Stimulated activated memory B cell treated with anti-CD40 and anti-IgM and Interleukin-4, amounts not matched to agents 10 μg/mL and 1 μg/mL and 100 μg/mL, for 72 hours (primary cell): ENCODE measurements at regions not wholly inside any gene's neighbourhood (a gene's known extent, or its start where the extent isn't known, plus 50 kb on each side); places are given as distances from the start of the nearest gene placed in this dataset.
A peak's percentile ranks its signal among the peaks of the same experiment; 100 is the strongest.
"Not testable (repeated sequence)": the region's sequence is repeated elsewhere in the genome, so short reads cannot be mapped to it uniquely, and the experiment has no call there.

Experiments used
- ATAC-seq: fragments of 150-1000 bp; cut with Tn5 transposase; 2 replicates; pipeline ENCODE4 v1.10.0; 2021
- H3K27ac Mint-ChIP-seq: one replicate; pipeline ENCODE4 v1.8.0; 2022; ENCODE audit warnings: mild to moderate bottlenecking, mixed read lengths
- H3K27me3 Mint-ChIP-seq: one replicate; pipeline ENCODE4 v1.8.0; 2022; ENCODE audit warnings: mixed read lengths
- H3K36me3 Mint-ChIP-seq: one replicate; pipeline ENCODE4 v1.8.0; 2022; ENCODE audit warnings: mixed read lengths
- H3K4me1 Mint-ChIP-seq: one replicate; pipeline ENCODE4 v1.8.0; 2022; ENCODE audit warnings: mixed read lengths
- H3K4me3 Mint-ChIP-seq: one replicate; pipeline ENCODE4 v1.8.0; 2022; ENCODE audit warnings: mild to moderate bottlenecking, moderate library complexity, mixed read lengths
- H3K9me3 Mint-ChIP-seq: one replicate; pipeline ENCODE4 v1.8.0; 2022; ENCODE audit warnings: mixed read lengths

DNA sequence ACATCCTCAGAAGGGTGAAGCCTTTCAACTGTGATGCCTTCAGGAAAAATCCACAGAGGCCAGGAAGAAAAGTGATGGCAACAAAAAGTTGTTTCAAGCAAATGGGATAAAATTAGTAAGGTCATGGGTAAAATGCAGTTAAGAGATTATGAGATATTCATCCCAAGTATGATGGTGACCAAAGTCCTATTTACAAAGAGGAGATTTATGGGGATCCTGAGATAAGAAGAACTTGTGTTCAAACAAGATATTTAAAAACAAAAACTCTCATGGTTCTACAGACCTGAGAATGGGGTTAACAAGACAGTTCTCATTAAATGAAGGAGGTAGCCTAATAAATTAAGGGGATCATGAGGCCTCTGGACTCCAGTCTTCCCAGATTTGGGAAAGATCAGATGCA is 184.4 kb downstream of the FCRL5 start:
- peaks cover 5% of the 10 kb centered on the region for H3K4me1 Mint-ChIP-seq
- no peaks in the 10 kb centered on the region for H3K9me3 Mint-ChIP-seq
- no peak overlapping the region for H3K4me3 Mint-ChIP-seq
- no peak for ATAC-seq
- no peak overlapping the region for H3K27ac Mint-ChIP-seq
- H3K27me3 Mint-ChIP-seq, result no peaks in the 10 kb centered on the region
- H3K36me3 Mint-ChIP-seq, result no peaks in the 10 kb centered on the region

- Mint-ChIP-seq H3K4me1 (peaks cover 5% of the 10 kb centered on the region), H3K9me3 (no peaks in the 10 kb centered on the region), H3K4me3 (no peak overlapping the region), H3K27me3 (no peaks in the 10 kb centered on the region), H3K36me3 (no peaks in the 10 kb centered on the region), H3K27ac (no peak overlapping the region)
- ATAC-seq, result no peak
These were observed 185.1 kb downstream of the FCRL5 start for GRCh38 chr1:157367091-157367739.

GRCh38 chr1:157364612-157365011 is 187.7 kb downstream of the FCRL5 start:
- Mint-ChIP-seq H3K4me1 (peaks cover 5% of the 10 kb centered on the region), H3K9me3 (no peaks in the 10 kb centered on the region), H3K27me3 (no peaks in the 10 kb centered on the region), H3K4me3 (no peak overlapping the region), H3K27ac (no peak overlapping the region), H3K36me3 (no peaks in the 10 kb centered on the region)
- ATAC-seq, result no peak

GRCh38 chr1:157363660-157364140 is 188.6 kb downstream of the FCRL5 start:
- ATAC-seq, result peak; percentile 78
- no peak overlapping the region for H3K27ac Mint-ChIP-seq
- H3K9me3 Mint-ChIP-seq, result no peaks in the 10 kb centered on the region

DNA sequence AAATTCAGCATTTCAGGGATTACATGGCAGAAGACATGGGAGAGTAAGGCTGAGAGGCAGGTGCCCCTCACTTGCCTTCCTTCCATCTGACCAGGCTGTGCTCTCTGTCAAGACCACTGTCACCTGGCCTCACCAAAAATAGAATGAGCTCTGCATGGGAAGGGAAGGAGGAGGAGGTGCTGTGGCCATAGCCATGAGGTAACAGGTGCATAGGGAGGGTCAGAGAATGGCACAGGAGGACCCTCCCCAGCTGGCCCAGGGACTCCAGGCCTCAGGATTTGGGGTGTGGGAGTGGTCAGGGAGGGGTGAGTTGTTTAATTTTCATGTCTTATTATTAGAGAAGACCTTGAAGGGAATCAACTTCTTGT is 192.3 kb downstream of the FCRL5 start:
- ATAC-seq, result no peak
- Mint-ChIP-seq H3K4me3 (no peak overlapping the region), H3K27ac (no peak overlapping the region), H3K36me3 (no peaks in the 10 kb centered on the region), H3K27me3 (no peaks in the 10 kb centered on the region), H3K4me1 (peaks cover 5% of the 10 kb centered on the region), H3K9me3 (no peaks in the 10 kb centered on the region)

More at GRCh38 chr1:157363660-157364140, 188.6 kb downstream of the FCRL5 start:
- no peaks in the 10 kb centered on the region for H3K36me3 Mint-ChIP-seq
- H3K27me3 Mint-ChIP-seq, result no peaks in the 10 kb centered on the region
- H3K4me1 Mint-ChIP-seq, result peaks cover 5% of the 10 kb centered on the region
- no peak overlapping the region for H3K4me3 Mint-ChIP-seq

DNA sequence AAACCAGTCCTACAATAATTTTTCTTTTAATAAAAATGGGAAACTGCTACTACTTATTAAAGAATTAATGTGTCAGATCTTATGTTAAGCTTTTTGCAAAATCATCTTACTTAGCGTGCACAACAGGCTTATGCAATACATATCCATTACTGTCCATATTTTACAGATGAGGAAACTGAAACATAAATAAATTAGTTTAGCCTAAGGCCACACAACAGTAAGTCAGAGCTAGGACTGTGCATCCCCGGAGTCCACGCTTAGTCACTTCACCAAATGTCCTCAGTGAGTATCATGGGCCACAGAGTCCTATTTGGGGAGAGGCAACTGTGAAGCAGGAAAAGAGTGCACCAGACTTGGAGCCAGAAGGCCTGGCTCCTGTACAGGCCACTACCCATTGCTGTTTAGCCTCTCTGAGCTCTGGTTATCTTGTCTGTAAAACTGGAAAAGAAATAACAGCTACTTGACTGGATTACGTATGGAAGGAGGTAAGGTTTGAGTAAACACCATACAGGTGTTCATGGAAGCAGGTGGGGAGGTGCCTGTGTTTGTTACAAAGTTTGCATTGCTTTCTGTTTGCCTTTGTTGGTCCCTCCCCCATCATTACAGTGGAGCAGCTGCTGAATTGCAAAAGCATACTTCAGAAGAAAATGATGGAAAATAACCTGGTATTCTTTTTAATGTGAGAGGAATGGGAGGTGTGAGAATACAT is 192.8 kb downstream of the FCRL5 start:
- Mint-ChIP-seq H3K27me3 (no peaks in the 10 kb centered on the region), H3K36me3 (no peaks in the 10 kb centered on the region), H3K9me3 (no peaks in the 10 kb centered on the region), H3K27ac (no peak overlapping the region), H3K4me1 (peaks cover 5% of the 10 kb centered on the region), H3K4me3 (no peak overlapping the region)
- ATAC-seq, result no peak

DNA sequence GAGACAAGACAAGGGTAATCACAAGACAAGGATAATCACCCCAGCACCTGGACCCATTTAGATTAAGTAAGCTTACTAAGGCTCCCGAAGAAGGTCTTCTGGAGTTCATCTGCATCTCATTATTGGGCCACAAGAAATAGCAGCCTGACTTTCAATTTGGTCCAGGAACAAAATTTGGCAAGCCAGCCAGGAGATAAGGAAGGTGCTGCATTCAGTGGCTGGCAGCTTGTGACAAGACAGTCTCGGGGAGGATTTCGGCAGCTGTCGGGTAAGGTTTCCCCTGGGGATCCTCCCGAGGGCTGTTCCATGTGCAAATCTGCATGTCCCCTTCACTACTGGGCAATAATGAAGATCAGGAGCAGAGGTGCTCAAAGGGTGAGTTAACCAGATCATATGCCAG is 195.2 kb downstream of the FCRL5 start:
- Mint-ChIP-seq H3K4me3 (no peak overlapping the region), H3K27ac (no peak overlapping the region), H3K4me1 (no peaks in the 10 kb centered on the region), H3K27me3 (peaks cover under 1% of the 10 kb centered on the region), H3K36me3 (no peaks in the 10 kb centered on the region), H3K9me3 (no peaks in the 10 kb centered on the region)
- no peak for ATAC-seq

DNA sequence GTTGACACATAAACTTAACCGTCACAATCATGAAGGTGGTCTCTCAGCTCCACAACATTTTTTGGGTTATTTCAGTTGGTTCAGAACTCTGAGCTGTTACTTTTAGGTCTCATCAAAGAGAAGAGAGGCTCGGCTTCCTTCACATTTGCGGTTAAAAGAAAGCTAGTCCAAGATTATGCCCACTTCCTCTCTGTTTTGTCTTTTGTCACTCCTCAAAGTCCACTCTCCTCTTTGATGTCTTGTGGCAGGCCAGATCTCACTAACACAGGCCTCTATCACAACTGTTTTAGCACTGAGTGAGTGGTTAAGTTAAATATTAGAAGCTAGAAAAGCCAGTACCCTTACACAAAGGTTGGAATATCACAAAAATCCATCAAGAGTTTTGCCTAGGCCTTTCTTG is 195.7 kb downstream of the FCRL5 start:
- ATAC-seq, result no peak
- H3K4me3 Mint-ChIP-seq, result no peak overlapping the region
- no peaks in the 10 kb centered on the region for H3K9me3 Mint-ChIP-seq

DNA sequence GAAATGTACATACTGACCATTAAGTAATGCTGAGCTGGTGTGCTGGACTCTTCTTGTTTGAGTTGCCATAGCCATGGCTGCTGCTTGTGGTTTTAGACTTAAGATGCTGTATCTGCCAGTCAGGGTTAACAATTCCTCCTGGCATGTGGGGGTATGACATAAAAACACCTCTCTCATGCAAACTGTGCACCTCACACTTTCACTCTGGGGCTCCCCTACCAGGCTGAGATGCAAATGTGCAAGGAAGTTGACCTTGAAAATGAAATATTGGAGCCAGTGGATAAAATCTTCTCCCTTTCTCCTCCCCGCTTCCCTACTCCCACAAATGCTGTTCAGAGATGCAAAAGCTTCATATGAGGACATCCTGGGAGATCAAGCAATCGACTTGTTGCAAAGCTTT is 198.8 kb downstream of the FCRL5 start:
- H3K27ac Mint-ChIP-seq, result no peak overlapping the region
- H3K9me3 Mint-ChIP-seq, result no peaks in the 10 kb centered on the region
- H3K36me3 Mint-ChIP-seq, result no peaks in the 10 kb centered on the region
- peaks cover 29% of the 10 kb centered on the region for H3K27me3 Mint-ChIP-seq
- ATAC-seq, result no peak
- H3K4me3 Mint-ChIP-seq, result no peak overlapping the region
- H3K4me1 Mint-ChIP-seq, result no peaks in the 10 kb centered on the region

More for the DNA sequence above, 195.7 kb downstream of the FCRL5 start:
- no peaks in the 10 kb centered on the region for H3K36me3 Mint-ChIP-seq
- H3K27ac Mint-ChIP-seq, result no peak overlapping the region
- no peaks in the 10 kb centered on the region for H3K4me1 Mint-ChIP-seq
- peaks cover 6% of the 10 kb centered on the region for H3K27me3 Mint-ChIP-seq

GRCh38 chr1:157352817-157353408 is 199.4 kb downstream of the FCRL5 start:
- no peak overlapping the region for H3K27ac Mint-ChIP-seq
- H3K9me3 Mint-ChIP-seq, result no peaks in the 10 kb centered on the region
- H3K36me3 Mint-ChIP-seq, result no peaks in the 10 kb centered on the region
- no peak for ATAC-seq
- H3K27me3 Mint-ChIP-seq, result peaks cover 33% of the 10 kb centered on the region
- H3K4me1 Mint-ChIP-seq, result no peaks in the 10 kb centered on the region
- no peak overlapping the region for H3K4me3 Mint-ChIP-seq

GRCh38 chr1:157352216-157352615 is 200.1 kb downstream of the FCRL5 start:
- peaks cover 39% of the 10 kb centered on the region for H3K27me3 Mint-ChIP-seq
- H3K27ac Mint-ChIP-seq, result no peak overlapping the region
- no peak for ATAC-seq
- H3K9me3 Mint-ChIP-seq, result no peaks in the 10 kb centered on the region
- no peaks in the 10 kb centered on the region for H3K36me3 Mint-ChIP-seq
- H3K4me3 Mint-ChIP-seq, result no peak overlapping the region
- no peaks in the 10 kb centered on the region for H3K4me1 Mint-ChIP-seq

DNA sequence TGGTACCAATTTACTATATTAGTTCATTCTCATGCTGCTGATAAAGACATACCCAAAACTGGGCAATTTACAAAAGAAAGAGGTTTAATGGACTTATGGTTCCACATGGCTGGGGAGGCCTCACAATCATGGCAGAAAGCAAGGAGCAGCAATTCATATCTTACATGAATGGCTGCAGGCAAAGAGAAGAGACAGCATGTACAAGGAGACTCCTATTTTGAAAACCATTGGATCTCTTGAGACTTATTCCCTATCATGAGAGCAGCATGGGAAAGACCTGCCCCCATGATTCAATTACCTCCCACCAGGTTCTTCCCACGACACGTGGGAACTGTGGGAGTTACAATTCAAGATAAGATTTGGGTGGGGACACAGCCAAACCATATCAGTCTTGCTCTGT is 200.5 kb downstream of the FCRL5 start:
- not testable (repeated sequence) for ATAC-seq, H3K36me3 Mint-ChIP-seq, H3K27ac Mint-ChIP-seq, H3K4me1 Mint-ChIP-seq, H3K4me3 Mint-ChIP-seq, H3K9me3 Mint-ChIP-seq
- H3K27me3 Mint-ChIP-seq, result peaks cover 43% of the 10 kb centered on the region

DNA sequence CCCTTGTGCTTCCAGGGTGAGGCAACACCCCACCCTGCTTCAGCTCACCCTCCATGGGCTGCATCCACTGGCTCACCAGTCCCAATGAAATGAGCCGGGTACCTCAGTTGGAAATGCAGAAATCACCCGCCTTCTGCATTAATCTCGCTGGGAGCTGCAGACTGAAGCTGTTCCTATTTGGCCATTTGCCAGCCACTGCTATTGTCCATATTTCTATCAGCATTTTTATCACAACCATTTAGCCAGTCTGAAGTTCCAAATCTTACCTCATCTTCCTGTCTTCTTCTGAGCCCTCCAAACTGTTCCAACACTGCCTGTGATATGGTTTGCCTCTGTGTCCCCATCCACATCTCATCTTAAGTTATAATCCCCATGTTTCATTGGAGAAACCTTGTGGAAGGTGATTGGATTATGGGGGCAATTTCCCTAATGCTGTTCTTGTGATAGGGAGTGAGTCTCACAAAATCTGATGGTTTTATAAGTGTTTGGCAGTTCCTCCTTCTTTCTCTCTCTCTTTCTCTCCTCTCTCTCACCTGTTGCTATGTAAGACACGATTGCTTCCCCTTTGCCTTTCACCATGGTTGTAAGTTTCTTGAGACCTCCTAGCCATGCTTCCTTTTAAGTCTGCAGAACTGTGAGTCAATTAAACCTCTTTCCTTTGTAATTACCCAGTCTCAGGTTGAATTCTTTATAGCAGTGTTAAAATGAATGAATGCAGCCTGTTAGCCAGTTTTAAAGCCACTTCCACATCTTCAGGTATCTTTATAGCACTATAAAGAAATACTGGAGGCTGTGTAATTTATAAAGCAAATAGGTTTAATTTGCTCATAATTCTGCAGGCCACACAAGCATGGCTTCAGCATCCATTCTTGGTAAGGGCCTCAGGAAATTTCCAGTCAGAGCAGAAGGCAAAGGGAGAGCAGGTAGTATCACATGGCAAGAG is 203.5 kb downstream of the FCRL5 start:
- Mint-ChIP-seq H3K4me3 (no peak overlapping the region), H3K36me3 (no peaks in the 10 kb centered on the region), H3K9me3 (peaks cover 4% of the 10 kb centered on the region), H3K27ac (no peak overlapping the region), H3K4me1 (no peaks in the 10 kb centered on the region), H3K27me3 (peaks cover 66% of the 10 kb centered on the region)
- ATAC-seq, result no peak

DNA sequence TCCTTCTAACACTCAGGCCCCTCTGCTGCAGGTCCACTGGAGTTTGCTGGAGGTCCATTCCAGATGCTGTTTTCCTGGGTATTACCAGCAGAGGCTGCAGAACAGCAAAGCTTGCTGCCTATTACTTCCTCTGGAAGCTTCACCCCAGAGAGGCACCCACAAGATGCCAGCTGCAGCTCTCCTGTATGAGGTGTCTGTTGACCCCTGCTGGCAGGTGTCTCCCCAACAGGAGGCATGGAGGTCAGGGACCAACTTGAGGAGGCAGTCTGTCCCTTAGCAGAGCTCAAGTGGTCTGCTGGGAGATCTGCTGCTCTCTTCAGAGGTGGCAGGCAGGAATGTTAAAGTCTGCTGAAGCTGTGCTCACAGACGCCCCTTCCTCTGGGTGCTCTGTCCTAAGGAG is 204.8 kb downstream of the FCRL5 start:
- no peak for ATAC-seq
- Mint-ChIP-seq H3K9me3 (peaks cover 4% of the 10 kb centered on the region), H3K27me3 (peaks cover 66% of the 10 kb centered on the region), H3K4me1 (no peaks in the 10 kb centered on the region), H3K4me3 (no peak overlapping the region), H3K36me3 (no peaks in the 10 kb centered on the region), H3K27ac (no peak overlapping the region)

GRCh38 chr1:157337785-157338184 is 199.6 kb upstream of the ETV3 start:
- not testable (repeated sequence) for H3K27ac Mint-ChIP-seq, H3K36me3 Mint-ChIP-seq, H3K9me3 Mint-ChIP-seq, H3K4me3 Mint-ChIP-seq, ATAC-seq, H3K4me1 Mint-ChIP-seq
- peaks cover 24% of the 10 kb centered on the region for H3K27me3 Mint-ChIP-seq
